ENCODE measurements at regions not wholly inside any gene's neighbourhood (a gene's known extent, or its start where the extent isn't known, plus 50 kb on each side); places are given as distances from the start of the nearest gene placed in this dataset.
"Not testable (repeated sequence)": the region's sequence is repeated elsewhere in the genome, so short reads cannot be mapped to it uniquely, and the experiment has no call there.

- no peak for DNase-seq
Measured at GRCh38 chr16:87190288-87191230, 126.6 kb downstream of the C16orf95 start.

- DNase-seq, result no peak
Measured at GRCh38 chr16:87192452-87193073, 124.6 kb downstream of the C16orf95 start.

GRCh38 chr16:87194172-87194571 is 123.0 kb downstream of the C16orf95 start:
- DNase-seq, result no peak

- no peak for DNase-seq
Measured at GRCh38 chr16:87195161-87195560, 122.0 kb downstream of the C16orf95 start.

GRCh38 chr16:87196231-87196630 is 121.0 kb downstream of the C16orf95 start:
- peak in 1 of 14 donors; percentile 17 for DNase-seq

- DNase-seq, result no peak
Measured at GRCh38 chr16:87196661-87197060, 120.5 kb downstream of the C16orf95 start.

- DNase-seq, result no peak
Measured at GRCh38 chr16:87198328-87198832, 118.8 kb downstream of the C16orf95 start.

GRCh38 chr16:87198881-87199280 is 118.3 kb downstream of the C16orf95 start:
- no peak for DNase-seq

- no peak for DNase-seq
Measured at GRCh38 chr16:87199379-87199778, 117.8 kb downstream of the C16orf95 start.

- no peak for DNase-seq
Measured at GRCh38 chr16:87199901-87200300, 117.3 kb downstream of the C16orf95 start.

- DNase-seq, result no peak
Measured at GRCh38 chr16:87200637-87201036, 116.6 kb downstream of the C16orf95 start.

GRCh38 chr16:87201052-87201451 is 116.1 kb downstream of the C16orf95 start:
- no peak for DNase-seq

GRCh38 chr16:87201790-87202189 is 115.4 kb downstream of the C16orf95 start:
- DNase-seq, result no peak

- no peak for DNase-seq
Measured at GRCh38 chr16:87202346-87202745, 114.8 kb downstream of the C16orf95 start.

GRCh38 chr16:87203060-87203656 is 114.0 kb downstream of the C16orf95 start:
- DNase-seq, result peak in 7 of 14 donors; percentile 8 to 42 (median 16)

- DNase-seq, result no peak
Measured at GRCh38 chr16:87206646-87207451, 110.3 kb downstream of the C16orf95 start.

GRCh38 chr16:87207509-87207908 is 109.7 kb downstream of the C16orf95 start:
- no peak for DNase-seq

GRCh38 chr16:87207965-87208364 is 109.2 kb downstream of the C16orf95 start:
- no peak for DNase-seq

GRCh38 chr16:87208968-87209367 is 108.2 kb downstream of the C16orf95 start:
- DNase-seq, result not testable (repeated sequence)

- DNase-seq, result no peak
Measured at GRCh38 chr16:87209808-87210512, 107.2 kb downstream of the C16orf95 start.

- DNase-seq, result no peak
Measured at GRCh38 chr16:87210894-87211293, 106.3 kb downstream of the C16orf95 start.

- no peak for DNase-seq
Measured at GRCh38 chr16:87212026-87212425, 105.2 kb downstream of the C16orf95 start.
